Liver (tissue), 8 donors: ENCODE measurements at regions not wholly inside any gene's neighbourhood (a gene's known extent, or its start where the extent isn't known, plus 50 kb on each side); places are given as distances from the start of the nearest gene placed in this dataset.

Source experiments
- DNase-seq: peaks from one replicate; pipeline ENCODE4 v3.0.0-alpha.2; 2017; ENCODE audit warnings: low spot score
- H3K27ac ChIP-seq, 2 donors: one replicate each; pipeline ENCODE4 v1.7.0; 2013; ENCODE audit warnings: inconsistent platforms in 2 of 2, low read length in 2 of 2, control low read depth in 1 of 2, low read depth in 1 of 2, mild to moderate bottlenecking in 1 of 2
- H3K27me3 ChIP-seq, 4 donors: one replicate each; pipeline versions ENCODE4 v1.6.1 to v1.7.0; 2013; ENCODE audit warnings: low read length in 3 of 4, inconsistent platforms in 1 of 4, mild to moderate bottlenecking in 1 of 4, moderate library complexity in 1 of 4; ENCODE audit not compliant: control insufficient read depth in 4 of 4, insufficient read depth in 4 of 4
- H3K36me3 ChIP-seq, 4 donors: one replicate each; pipeline versions ENCODE4 v1.6.1 to v1.7.0; 2013; ENCODE audit warnings: low read length in 3 of 4, mild to moderate bottlenecking in 3 of 4, low read depth in 1 of 4, moderate library complexity in 1 of 4; ENCODE audit not compliant: control insufficient read depth in 4 of 4, insufficient read depth in 3 of 4
- H3K4me1 ChIP-seq, 4 donors: one replicate each; pipeline versions ENCODE4 v1.6.1 to v1.7.0; 2013; ENCODE audit warnings: low read length in 3 of 4, mild to moderate bottlenecking in 3 of 4, moderate library complexity in 1 of 4; ENCODE audit not compliant: control insufficient read depth in 4 of 4, insufficient read depth in 4 of 4
- H3K4me3 ChIP-seq, 3 donors: one replicate each; pipeline versions ENCODE4 v1.6.1 to v1.7.0; 2013; ENCODE audit warnings: low read length in 3 of 3, control low read depth in 1 of 3, low read depth in 1 of 3, mild to moderate bottlenecking in 1 of 3
- H3K9ac ChIP-seq, 2 donors: one replicate each; pipeline ENCODE4 v1.7.0; 2013; ENCODE audit warnings: low read length in 2 of 2, mild to moderate bottlenecking in 2 of 2, moderate library complexity in 2 of 2, control low read depth in 1 of 2, low read depth in 1 of 2
- H3K9me3 ChIP-seq, 4 donors: one replicate each; pipeline versions ENCODE4 v1.6.1 to v1.7.0; 2013; ENCODE audit warnings: low read length in 3 of 4; ENCODE audit not compliant: control insufficient read depth in 4 of 4
- ATF3 ChIP-seq: IDR thresholded peaks from 2 replicates; pipeline ENCODE4 v1.6.1; 2016; ENCODE audit warnings: antibody characterized with exemption
- CTCF ChIP-seq: fragments of 150-350 bp; IDR thresholded peaks from 2 replicates; pipeline ENCODE4 v1.5.1; 2017; ENCODE audit warnings: improper control_type of control experiment, low read depth, low read length; ENCODE audit not compliant: missing input control
- EGR1 ChIP-seq, 2 donors: IDR thresholded peaks; 2 replicates each; pipeline ENCODE4 v1.6.1; 2016 to 2018; ENCODE audit warnings: antibody characterized with exemption in 2 of 2, low read depth in 2 of 2
- FOXA1 ChIP-seq: IDR thresholded peaks from 2 replicates; pipeline ENCODE4 v1.6.1; 2016; ENCODE audit warnings: antibody characterized with exemption
- FOXA2 ChIP-seq: IDR thresholded peaks from 2 replicates; pipeline ENCODE4 v1.6.1; 2016; ENCODE audit warnings: antibody characterized with exemption
- GABPA ChIP-seq, 2 donors: IDR thresholded peaks in 1 of 2; conservative IDR thresholded peaks in 1 of 2; 2 replicates each; pipeline ENCODE4 v1.6.1; 2016; ENCODE audit warnings: antibody characterized with exemption in 2 of 2, mild to moderate bottlenecking in 1 of 2, moderate library complexity in 1 of 2
- HNF4A ChIP-seq, 2 donors: conservative IDR thresholded peaks; 2 replicates each; pipeline ENCODE4 v1.6.1; 2016; ENCODE audit warnings: antibody characterized with exemption in 2 of 2, mild to moderate bottlenecking in 2 of 2
- HNF4G ChIP-seq: IDR thresholded peaks from 2 replicates; pipeline ENCODE4 v1.6.1; 2016; ENCODE audit warnings: antibody characterized with exemption
- JUND ChIP-seq, 2 donors: IDR thresholded peaks; 2 replicates each; pipeline ENCODE4 v1.6.1; 2016; ENCODE audit warnings: antibody characterized with exemption in 2 of 2
- MAX ChIP-seq: IDR thresholded peaks from 2 replicates; pipeline ENCODE4 v1.6.1; 2016; ENCODE audit warnings: antibody characterized with exemption
- NR2F2 ChIP-seq: IDR thresholded peaks from 2 replicates; pipeline ENCODE4 v1.6.1; 2016; ENCODE audit warnings: antibody characterized with exemption
- RAD21 ChIP-seq, 2 donors: IDR thresholded peaks; 2 replicates each; pipeline ENCODE4 v1.6.1; 2016; ENCODE audit warnings: antibody characterized with exemption in 2 of 2, mild to moderate bottlenecking in 2 of 2
- REST ChIP-seq: IDR thresholded peaks from 2 replicates; pipeline ENCODE4 v1.6.1; 2016; ENCODE audit warnings: antibody characterized with exemption, mild to moderate bottlenecking
- RXRA ChIP-seq, 2 donors: IDR thresholded peaks; 2 replicates each; pipeline ENCODE4 v1.6.1; 2017 to 2018; ENCODE audit warnings: antibody characterized with exemption in 2 of 2, mild to moderate bottlenecking in 1 of 2
- SP1 ChIP-seq: IDR thresholded peaks from 2 replicates; pipeline ENCODE4 v1.6.1; 2018; ENCODE audit warnings: antibody characterized with exemption, mild to moderate bottlenecking
- TAF1 ChIP-seq: conservative IDR thresholded peaks from 2 replicates; pipeline ENCODE4 v1.6.1; 2016; ENCODE audit warnings: antibody characterized with exemption, mild to moderate bottlenecking
- YY1 ChIP-seq: IDR thresholded peaks from 2 replicates; pipeline ENCODE4 v1.6.1; 2016; ENCODE audit warnings: antibody characterized with exemption, mild to moderate bottlenecking
- ZBTB33 ChIP-seq: IDR thresholded peaks from 2 replicates; pipeline ENCODE4 v1.6.1; 2016; ENCODE audit warnings: antibody characterized with exemption
- WGBS: extraction: QIAGEN DNeasy Blood & Tissue Kit; methylation state at CpG from one replicate; pipeline ENCODE4 v1.1.7; 2013; 5-methylcytosine and 5-hydroxymethylcytosine counted together
- donor health status: healthy.
- donor health status: healthy.
- donor health status: healthy.
- donor health status: healthy.
- donor health status: healthy.

DNA sequence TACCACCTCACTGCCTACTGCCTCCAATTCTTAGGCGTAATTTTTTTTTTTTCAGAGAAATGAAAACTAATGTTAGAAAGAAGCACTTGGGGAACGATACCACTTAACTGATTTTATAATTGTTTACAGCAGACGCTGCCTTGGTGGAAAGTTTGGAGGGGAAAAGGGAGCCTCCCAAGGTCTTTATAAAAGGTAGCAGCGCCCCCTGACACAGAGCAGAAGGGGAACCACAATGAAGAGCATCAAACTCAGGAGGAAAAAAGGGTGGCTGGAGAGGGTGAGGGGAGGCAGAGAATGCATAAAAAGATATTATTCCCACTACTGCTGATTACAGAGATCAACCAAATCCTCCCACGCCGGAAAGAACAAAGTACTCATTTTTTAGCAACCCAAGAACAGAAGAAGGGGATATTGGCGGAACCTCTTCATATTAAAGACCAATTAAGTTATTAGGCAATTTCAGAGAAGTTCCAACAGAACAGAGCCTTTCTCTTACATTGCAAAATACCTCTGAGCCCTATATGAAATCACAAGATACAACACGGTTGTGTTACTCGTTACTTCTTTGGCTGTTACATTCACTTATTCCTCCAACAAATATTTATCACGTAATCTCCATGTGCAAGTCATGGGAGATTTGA lies 135.8 kb downstream of the TEX36 start:
- Histone ChIP-seq H3K4me1 (no peaks in the 10 kb centered on the region), H3K27ac (no peak overlapping the region), H3K4me3 (no peak overlapping the region), H3K9ac (no peak overlapping the region), H3K27me3 (peaks cover 0 to 7% (median 1%) of the 10 kb centered on the region in 4 donors), H3K36me3 (no peaks in the 10 kb centered on the region), H3K9me3 (peaks cover 0 to 11% (median 4%) of the 10 kb centered on the region in 4 donors)
- WGBS, result 84% methylated on average over 10 of the region's 10 CpGs
- TF ChIP-seq FOXA1, result no peak
- no peak for TF ChIP-seq ATF3
- TF ChIP-seq RAD21 (IDR thresholded peaks at IDR 0.05), result no peak
- no peak for DNase-seq

GRCh38 chr10:125543796-125544195 lies 139.2 kb downstream of the TEX36 start:
- 77% methylated on average over 10 of the region's 10 CpGs for WGBS

DNA sequence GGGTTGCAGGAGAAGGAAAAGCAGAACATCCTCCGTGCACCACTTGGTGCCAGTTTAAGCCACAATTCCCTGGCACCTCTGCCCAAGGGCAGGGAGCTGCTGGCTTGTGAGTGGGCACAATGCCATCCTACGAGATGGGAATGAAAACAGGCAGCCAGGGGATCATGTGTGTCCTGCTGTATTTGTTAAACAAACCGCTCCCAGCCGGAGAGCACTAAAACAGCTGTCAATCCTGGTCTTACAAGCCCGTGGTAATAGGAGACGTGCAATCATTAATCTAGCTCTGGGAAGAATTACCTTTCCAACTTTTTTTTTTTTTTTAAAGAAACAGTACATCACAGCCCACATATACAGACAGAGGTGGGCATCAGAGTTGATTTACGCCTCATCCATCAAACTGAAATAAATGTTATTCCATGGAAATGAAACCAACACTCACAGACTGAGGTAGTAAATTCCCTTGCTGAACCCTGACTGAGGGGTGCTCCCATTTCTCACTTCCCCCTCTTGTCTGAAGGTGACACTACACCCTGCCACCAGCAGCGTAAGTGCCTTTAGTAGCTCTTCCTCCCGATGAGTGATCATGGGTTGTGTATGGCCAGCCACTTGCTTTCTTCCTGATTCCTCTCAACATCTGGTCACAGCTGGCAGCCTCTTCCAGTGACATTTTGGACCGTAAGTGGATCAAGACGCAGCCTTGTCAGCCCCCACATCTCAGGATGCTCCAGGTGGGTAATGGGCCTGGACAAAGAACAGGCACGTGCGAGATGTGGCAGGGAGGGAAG lies 143.8 kb downstream of the TEX36 start:
- DNase-seq, result no peak
- Histone ChIP-seq H3K36me3 (no peaks in the 10 kb centered on the region), H3K9ac (no peak overlapping the region), H3K27me3 (no peaks in the 10 kb centered on the region), H3K9me3 (no peaks in the 10 kb centered on the region), H3K27ac (no peak overlapping the region), H3K4me3 (no peak overlapping the region), H3K4me1 (no peaks in the 10 kb centered on the region)
- TF ChIP-seq FOXA2 (no peak), CTCF (no peak), RAD21 (IDR thresholded peaks at IDR 0.05) (no peak), ATF3 (no peak), HNF4A (conservative IDR thresholded peaks at IDR 0.05) (no peak), EGR1 (IDR thresholded peaks at IDR 0.05; ENCODE audit: low read depth in 2 of 2) (no peak), REST (no peak), MAX (no peak), HNF4G (no peak), RXRA (IDR thresholded peaks at IDR 0.05) (no peak), YY1 (no peak), FOXA1 (no peak), NR2F2 (no peak), JUND (IDR thresholded peaks at IDR 0.05) (no peak), TAF1 (no peak), GABPA (IDR thresholded peaks at IDR 0.05 in 1 of 2, conservative IDR thresholded peaks at IDR 0.05 in 1 of 2) (no peak), SP1 (no peak), ZBTB33 (no peak)
- WGBS, result 46% methylated on average over 13 of the region's 13 CpGs

More at GRCh38 chr10:125543796-125544195, 139.2 kb downstream of the TEX36 start:
- no peaks in the 10 kb centered on the region for H3K36me3 ChIP-seq
- DNase-seq, result no peak
- peaks cover 0 to 5% (median under 1%) of the 10 kb centered on the region in 4 donors for H3K9me3 ChIP-seq
- TF ChIP-seq RXRA (IDR thresholded peaks at IDR 0.05), result no peak
- no peak for TF ChIP-seq HNF4A (conservative IDR thresholded peaks at IDR 0.05)
- no peak overlapping the region for H3K27ac ChIP-seq
- H3K4me3 ChIP-seq, result no peak overlapping the region
- no peak overlapping the region for H3K9ac ChIP-seq
- H3K27me3 ChIP-seq, result peaks cover 0 to 7% (median 0%) of the 10 kb centered on the region in 4 donors
- no peaks in the 10 kb centered on the region for H3K4me1 ChIP-seq
